Activated naive CD8-positive, alpha-beta T cell treated with anti-CD3 and anti-CD28 coated beads, Interleukin-2, amount 50 U/mL, for 24 hours (primary cell): ENCODE measurements at regions not wholly inside any gene's neighbourhood (a gene's known extent, or its start where the extent isn't known, plus 50 kb on each side); places are given as distances from the start of the nearest gene placed in this dataset.
A peak's percentile ranks its signal among the peaks of the same experiment; 100 is the strongest.

Source experiments
- ATAC-seq: fragments of 150-1000 bp; cut with Tn5 transposase; one replicate; pipeline ENCODE4 v1.10.0; 2021
- DNase-seq: peaks from one replicate; pipeline ENCODE4 v3.0.0; 2021
- H3K27ac Mint-ChIP-seq: one replicate; pipeline ENCODE4 v1.8.0; 2021; ENCODE audit warnings: mild to moderate bottlenecking, mixed read lengths
- H3K27me3 Mint-ChIP-seq: one replicate; pipeline ENCODE4 v1.8.0; 2021; ENCODE audit warnings: mixed read lengths
- H3K36me3 Mint-ChIP-seq: one replicate; pipeline ENCODE4 v1.8.0; 2021; ENCODE audit warnings: low read depth, mixed read lengths
- H3K4me1 Mint-ChIP-seq: one replicate; pipeline ENCODE4 v1.8.0; 2021; ENCODE audit warnings: mixed read lengths
- H3K4me3 Mint-ChIP-seq: one replicate; pipeline ENCODE4 v1.8.0; 2021; ENCODE audit warnings: mild to moderate bottlenecking, moderate library complexity, mixed read lengths
- H3K9me3 Mint-ChIP-seq: one replicate; pipeline ENCODE4 v1.8.0; 2021; ENCODE audit warnings: mixed read lengths

DNA sequence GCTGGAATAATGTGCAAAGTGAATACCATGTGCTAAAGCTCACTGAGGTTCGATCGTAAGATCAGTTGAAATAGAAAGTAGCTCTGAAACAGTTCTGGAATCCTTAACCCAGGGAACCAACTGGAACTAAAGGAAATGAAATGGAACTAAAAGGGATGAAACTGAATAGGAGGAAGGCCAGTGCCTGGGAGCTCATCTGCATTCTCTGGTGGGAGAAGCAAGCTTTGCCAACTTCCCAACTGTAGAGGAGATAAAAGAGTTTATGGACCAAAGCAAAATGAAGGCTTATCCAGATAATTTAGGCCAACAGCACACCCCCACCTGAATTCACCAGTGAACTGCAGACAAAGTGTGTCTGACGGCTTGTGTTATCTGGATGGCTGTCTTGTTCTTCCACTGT lies 188.6 kb upstream of the HABP2 start:
- Mint-ChIP-seq H3K27ac (no peak overlapping the region), H3K4me3 (no peak overlapping the region), H3K27me3 (peaks cover 2% of the 10 kb centered on the region), H3K36me3 (no peaks in the 10 kb centered on the region), H3K9me3 (peaks cover 5% of the 10 kb centered on the region), H3K4me1 (peaks cover 1% of the 10 kb centered on the region)
- DNase-seq, result no peak
- ATAC-seq, result no peak

DNA sequence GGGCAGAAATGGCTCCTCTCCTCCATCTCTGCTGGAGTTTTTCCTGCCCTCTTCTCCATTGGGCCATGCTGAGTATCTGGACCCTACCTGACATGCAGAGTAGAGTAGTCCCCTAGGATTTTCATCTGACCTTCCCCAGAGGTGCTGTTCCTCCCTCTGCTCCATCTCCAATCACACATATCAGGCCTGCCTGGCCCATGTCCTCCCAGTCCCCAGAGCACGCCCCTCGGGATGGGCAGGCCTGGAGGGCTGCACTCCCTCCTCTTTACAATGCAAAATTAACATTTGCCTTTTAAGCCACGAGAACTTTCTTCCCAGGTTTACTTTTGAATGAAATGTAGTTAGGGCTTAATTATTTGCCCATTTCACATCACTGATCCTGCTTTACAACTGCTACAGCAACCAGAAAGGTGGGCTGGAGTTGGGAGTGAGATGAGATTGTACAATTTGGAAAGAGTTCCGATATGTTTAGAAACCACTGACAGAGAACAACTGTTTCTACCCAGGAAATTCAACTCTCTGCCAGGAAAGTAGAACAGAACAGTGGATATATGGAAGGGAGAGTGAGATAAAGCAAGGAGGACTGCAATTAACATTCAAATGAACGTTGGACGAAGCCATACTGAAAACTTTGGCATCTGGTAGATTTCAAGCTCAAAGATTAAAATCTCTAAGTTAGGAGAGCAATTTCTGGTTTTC lies 184.0 kb upstream of the HABP2 start:
- no peaks in the 10 kb centered on the region for H3K27me3 Mint-ChIP-seq
- no peak overlapping the region for H3K4me3 Mint-ChIP-seq
- no peak for DNase-seq
- no peak for ATAC-seq
- H3K36me3 Mint-ChIP-seq, result no peaks in the 10 kb centered on the region
- H3K9me3 Mint-ChIP-seq, result peaks cover 5% of the 10 kb centered on the region
- H3K27ac Mint-ChIP-seq, result no peak overlapping the region
- H3K4me1 Mint-ChIP-seq, result no peaks in the 10 kb centered on the region

DNA sequence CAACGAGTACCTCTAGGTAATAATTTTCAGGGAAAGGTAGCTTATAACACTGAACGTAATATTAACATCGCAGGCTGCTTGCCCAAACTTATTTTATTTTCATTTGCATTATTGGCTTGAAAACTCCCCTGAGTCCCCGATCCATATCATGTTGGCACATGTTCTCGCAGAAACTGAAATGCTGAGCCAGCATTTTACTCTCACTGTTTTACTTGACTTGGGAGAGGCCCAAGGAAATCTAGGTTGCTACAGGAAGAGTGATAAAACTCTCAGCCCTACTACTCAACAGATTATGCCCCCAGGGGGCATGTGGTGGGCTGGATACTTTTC lies 183.5 kb upstream of the HABP2 start:
- H3K27me3 Mint-ChIP-seq, result no peaks in the 10 kb centered on the region
- ATAC-seq, result no peak

DNA sequence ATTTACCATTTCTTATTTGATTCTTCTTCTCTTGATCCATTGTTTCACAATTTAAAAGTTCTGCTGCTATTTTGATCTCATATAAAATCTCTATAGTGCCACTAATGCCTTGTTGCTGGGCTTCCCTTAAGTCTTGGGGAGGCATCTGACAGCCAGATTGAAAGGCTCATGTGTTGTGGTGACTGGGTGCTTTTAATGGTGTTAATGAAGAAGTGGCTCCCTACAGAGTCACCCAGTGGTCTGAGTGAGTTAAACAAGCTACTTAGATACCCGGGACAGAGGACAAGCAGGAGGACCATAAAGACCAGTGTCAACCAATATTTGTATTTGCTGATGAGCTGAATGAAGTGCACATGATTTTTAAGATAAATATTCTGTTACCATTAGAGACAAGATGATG lies 176.4 kb upstream of the HABP2 start:
- ATAC-seq (no peak), DNase-seq (no peak)
- H3K27ac Mint-ChIP-seq, result no peak overlapping the region
- H3K9me3 Mint-ChIP-seq, result no peaks in the 10 kb centered on the region
- H3K4me1 Mint-ChIP-seq, result peaks cover 4% of the 10 kb centered on the region
- no peaks in the 10 kb centered on the region for H3K27me3 Mint-ChIP-seq
- H3K36me3 Mint-ChIP-seq, result no peaks in the 10 kb centered on the region
- H3K4me3 Mint-ChIP-seq, result no peak overlapping the region

More for the DNA sequence above, 183.5 kb upstream of the HABP2 start:
- Mint-ChIP-seq H3K4me3 (no peak overlapping the region), H3K9me3 (peaks cover 5% of the 10 kb centered on the region), H3K4me1 (no peaks in the 10 kb centered on the region), H3K27ac (no peak overlapping the region), H3K36me3 (no peaks in the 10 kb centered on the region)
- no peak for DNase-seq

DNA sequence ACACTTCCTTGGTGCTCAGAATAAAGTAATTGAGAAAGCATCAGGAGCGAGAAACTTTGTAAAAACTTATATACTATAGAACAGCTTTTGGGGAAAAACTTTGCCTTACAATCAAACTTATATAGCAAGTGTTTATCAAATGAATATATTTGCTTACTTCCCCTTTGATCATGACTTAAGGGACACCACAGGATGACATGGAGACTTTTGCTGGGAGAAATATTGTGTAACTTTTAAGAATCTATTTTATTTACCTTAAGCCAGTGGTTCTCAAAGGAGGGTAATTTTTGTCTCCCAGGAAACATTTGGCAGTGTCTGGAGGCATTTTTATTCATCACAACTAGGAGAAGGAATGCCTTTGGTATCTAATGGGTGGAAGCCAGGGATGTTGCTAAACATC lies 173.8 kb upstream of the HABP2 start:
- H3K27me3 Mint-ChIP-seq, result no peaks in the 10 kb centered on the region
- no peak overlapping the region for H3K27ac Mint-ChIP-seq
- no peak for ATAC-seq
- H3K4me1 Mint-ChIP-seq, result peaks cover 17% of the 10 kb centered on the region
- H3K9me3 Mint-ChIP-seq, result no peaks in the 10 kb centered on the region
- no peak overlapping the region for H3K4me3 Mint-ChIP-seq
- no peak for DNase-seq
- H3K36me3 Mint-ChIP-seq, result no peaks in the 10 kb centered on the region

DNA sequence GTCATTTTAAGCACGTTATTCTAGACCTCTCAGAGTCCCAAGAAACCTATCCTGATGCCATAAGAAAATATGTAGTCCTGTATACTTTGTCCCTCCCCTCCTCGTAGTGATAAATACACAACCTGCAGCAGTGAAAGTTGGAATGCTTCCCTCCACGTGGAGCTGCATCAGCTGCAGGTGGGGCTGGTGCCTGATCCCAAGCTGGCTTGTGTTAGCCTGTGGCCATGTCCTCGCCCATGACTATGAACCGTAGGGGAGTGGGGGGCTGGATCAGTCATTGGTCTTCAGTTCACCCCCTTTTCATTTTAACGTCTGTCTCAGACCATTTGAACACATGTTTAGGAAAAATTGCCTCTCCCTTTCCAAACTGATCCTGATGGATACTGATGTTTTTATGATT lies 171.4 kb upstream of the HABP2 start:
- Mint-ChIP-seq H3K36me3 (no peaks in the 10 kb centered on the region), H3K27ac (no peak overlapping the region), H3K9me3 (no peaks in the 10 kb centered on the region), H3K27me3 (peaks cover 6% of the 10 kb centered on the region), H3K4me3 (peak overlapping the region; percentile 56), H3K4me1 (peaks cover 21% of the 10 kb centered on the region)
- no peak for ATAC-seq
- DNase-seq, result no peak

DNA sequence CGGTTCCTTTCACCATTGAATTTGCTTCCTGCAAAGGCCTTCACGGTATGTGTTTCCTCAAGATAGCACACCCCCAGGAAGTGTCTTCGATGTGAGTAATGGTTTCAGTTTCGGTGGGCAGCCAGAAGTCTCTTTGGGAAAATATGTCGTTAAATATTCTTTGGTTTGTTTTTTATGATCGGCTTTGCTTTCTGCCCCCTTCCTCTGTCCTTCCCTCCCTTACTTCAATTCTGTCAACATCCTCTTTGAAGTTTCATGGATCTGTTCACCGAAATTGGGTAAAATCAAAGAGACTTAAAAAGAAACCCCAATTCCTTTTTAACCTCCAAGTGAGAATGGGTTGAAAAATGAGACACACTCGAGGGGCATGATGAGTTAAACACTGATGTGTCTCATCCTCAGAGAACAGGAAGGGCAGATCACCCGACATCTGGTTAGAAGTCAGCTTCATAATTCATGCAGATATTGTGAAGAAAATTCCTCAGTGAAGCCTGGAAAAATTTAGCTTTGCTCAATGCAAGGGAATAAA lies 170.8 kb upstream of the HABP2 start:
- ATAC-seq, result no peak
- Mint-ChIP-seq H3K27me3 (peaks cover 6% of the 10 kb centered on the region), H3K9me3 (no peaks in the 10 kb centered on the region), H3K4me1 (peaks cover 21% of the 10 kb centered on the region), H3K4me3 (peak overlapping the region; percentile 56), H3K36me3 (no peaks in the 10 kb centered on the region), H3K27ac (peak overlapping the region; percentile 37)
- DNase-seq, result peak; percentile 10

DNA sequence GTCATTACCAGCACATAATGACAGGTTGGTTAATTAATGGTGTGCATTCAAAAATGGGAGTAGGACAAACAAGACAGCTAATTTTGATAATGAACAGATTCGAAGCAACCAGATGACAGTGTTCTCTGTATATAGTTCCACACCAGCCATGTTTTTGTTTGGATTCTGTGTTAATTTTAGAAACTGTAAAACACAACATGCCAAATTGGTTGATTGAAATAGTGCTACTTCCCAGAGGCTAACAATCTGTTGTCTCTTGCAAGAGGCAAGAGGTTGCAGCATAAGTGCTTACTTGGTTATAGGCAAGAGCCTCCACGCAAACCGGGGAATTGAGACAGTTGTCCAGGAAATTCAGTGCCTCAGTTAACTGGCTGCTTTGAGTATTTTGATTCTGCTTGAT lies 170.2 kb upstream of the HABP2 start:
- ATAC-seq, result no peak
- H3K36me3 Mint-ChIP-seq, result no peaks in the 10 kb centered on the region
- peaks cover 21% of the 10 kb centered on the region for H3K4me1 Mint-ChIP-seq
- H3K27me3 Mint-ChIP-seq, result peaks cover 6% of the 10 kb centered on the region
- no peak for DNase-seq
- H3K27ac Mint-ChIP-seq, result peak overlapping the region; percentile 48
- no peak overlapping the region for H3K4me3 Mint-ChIP-seq
- H3K9me3 Mint-ChIP-seq, result no peaks in the 10 kb centered on the region

DNA sequence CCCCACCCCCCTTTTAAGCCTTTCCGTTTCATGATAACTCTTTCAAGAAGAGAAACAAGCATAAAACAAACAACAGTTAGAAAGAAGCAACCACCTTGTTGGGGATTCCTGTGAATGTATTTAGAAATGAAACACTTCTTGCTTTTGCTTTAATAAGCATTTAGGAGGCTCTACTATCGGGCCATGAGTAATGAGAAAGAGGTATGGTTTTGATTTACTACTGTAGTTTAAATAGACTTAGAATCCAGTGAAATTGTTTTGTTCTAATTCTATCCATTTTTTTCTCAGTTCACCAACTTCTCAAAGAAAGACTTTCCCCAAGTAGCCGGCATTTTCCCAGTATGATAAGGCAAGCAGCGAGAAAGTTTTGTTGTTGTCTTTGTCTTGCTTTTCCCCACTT lies 168.7 kb upstream of the HABP2 start:
- H3K36me3 Mint-ChIP-seq, result no peaks in the 10 kb centered on the region
- peaks cover 21% of the 10 kb centered on the region for H3K4me1 Mint-ChIP-seq
- DNase-seq, result no peak
- no peak overlapping the region for H3K27ac Mint-ChIP-seq
- H3K27me3 Mint-ChIP-seq, result peaks cover 6% of the 10 kb centered on the region
- no peaks in the 10 kb centered on the region for H3K9me3 Mint-ChIP-seq
- no peak for ATAC-seq
- H3K4me3 Mint-ChIP-seq, result no peak overlapping the region

DNA sequence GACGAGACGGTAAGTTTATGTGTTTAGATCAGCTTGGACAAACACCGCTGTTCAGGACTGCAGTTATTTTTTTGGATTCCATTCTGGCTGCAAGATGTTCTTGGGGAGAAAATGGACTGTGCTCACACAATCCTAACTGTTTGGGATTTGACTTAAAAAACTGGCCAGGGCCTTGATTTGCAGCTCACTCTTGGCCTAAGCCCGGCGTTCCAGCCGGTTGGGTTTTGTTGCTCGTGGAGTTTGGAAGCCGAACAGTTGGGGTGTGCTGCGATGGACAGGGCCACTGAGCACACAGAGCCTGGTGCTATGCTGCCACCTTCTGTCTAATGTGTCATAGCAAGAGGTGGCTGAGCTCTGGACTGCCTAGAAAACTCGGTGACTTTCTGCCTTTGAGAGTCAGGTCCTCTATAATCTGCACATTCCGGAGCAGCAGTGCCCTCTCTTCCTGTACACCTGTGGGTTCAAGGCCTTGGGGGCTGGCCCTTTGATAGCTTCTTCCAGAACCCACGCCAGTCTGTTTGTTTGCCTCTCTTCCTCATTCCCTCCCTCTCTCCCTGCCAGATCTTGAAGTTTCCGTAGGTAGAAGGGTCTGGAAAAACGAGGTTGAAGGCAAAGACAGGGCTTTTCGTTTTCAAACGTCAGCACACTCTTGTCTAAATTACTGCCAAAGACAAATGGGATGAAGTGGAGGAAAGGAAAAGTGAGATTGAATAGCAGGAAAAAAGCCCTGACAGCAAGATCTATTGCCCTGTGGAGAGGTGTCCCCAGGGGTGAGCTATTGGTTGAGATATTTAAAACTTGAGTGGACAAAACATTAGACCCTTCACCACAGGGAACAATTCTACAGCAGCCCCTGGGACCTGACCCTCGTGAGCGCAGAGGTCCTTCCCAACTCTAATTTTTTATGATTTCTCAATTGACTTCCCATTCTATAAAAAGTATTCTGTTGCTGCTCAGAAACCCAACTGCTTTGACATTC lies 167.5 kb upstream of the HABP2 start:
- ATAC-seq, result peak; percentile 93
- Mint-ChIP-seq H3K4me3 (no peak overlapping the region), H3K27ac (no peak overlapping the region), H3K9me3 (no peaks in the 10 kb centered on the region), H3K27me3 (peaks cover 6% of the 10 kb centered on the region), H3K4me1 (peaks cover 21% of the 10 kb centered on the region), H3K36me3 (no peaks in the 10 kb centered on the region)
- DNase-seq, result peak; percentile 60

DNA sequence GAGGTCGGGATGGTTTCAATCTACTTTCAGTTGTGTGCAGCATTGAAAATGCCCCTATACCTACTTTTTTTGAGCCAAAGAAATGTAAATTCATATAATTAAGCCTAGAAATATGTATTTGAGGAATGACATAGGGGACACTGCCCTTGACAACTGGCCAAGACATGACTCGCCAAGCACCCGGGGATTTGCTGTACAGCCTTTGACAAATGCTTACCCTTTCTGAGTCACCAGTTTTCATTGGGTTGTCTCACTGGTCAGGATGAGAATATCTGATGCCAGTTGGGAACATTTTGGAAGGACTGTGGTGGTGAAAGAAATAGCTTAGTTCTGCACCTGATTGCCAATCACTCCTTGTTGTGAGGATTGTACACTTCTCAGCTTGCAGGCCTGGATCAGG lies 166.8 kb upstream of the HABP2 start:
- H3K27me3 Mint-ChIP-seq, result peaks cover 6% of the 10 kb centered on the region
- H3K27ac Mint-ChIP-seq, result no peak overlapping the region
- H3K9me3 Mint-ChIP-seq, result no peaks in the 10 kb centered on the region
- no peak for DNase-seq
- no peaks in the 10 kb centered on the region for H3K36me3 Mint-ChIP-seq
- H3K4me3 Mint-ChIP-seq, result no peak overlapping the region
- peaks cover 21% of the 10 kb centered on the region for H3K4me1 Mint-ChIP-seq
- no peak for ATAC-seq

DNA sequence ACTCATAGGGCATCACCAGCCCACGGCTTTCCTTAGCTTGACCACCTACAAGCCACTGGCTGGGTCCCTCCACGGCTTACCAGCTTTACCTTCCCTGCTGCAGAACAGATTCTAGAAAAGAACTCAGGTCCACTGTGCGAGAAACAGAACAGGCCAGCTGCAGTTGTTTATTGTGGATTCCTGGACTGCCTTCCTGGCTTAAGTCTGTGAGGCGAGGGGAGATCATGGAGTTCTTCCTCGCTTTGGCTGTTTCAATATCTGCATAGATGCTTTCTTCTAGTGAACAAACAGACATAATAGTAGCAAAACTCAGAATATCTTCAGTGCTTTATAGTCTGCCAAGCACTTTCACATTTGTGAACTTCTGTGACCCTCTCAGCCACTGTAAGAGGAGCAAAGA lies 162.9 kb upstream of the HABP2 start:
- no peak overlapping the region for H3K4me3 Mint-ChIP-seq
- no peak for ATAC-seq
- H3K9me3 Mint-ChIP-seq, result no peaks in the 10 kb centered on the region
- peaks cover 6% of the 10 kb centered on the region for H3K27me3 Mint-ChIP-seq
- no peak overlapping the region for H3K27ac Mint-ChIP-seq
- no peak for DNase-seq
- H3K4me1 Mint-ChIP-seq, result peaks cover 2% of the 10 kb centered on the region
- no peaks in the 10 kb centered on the region for H3K36me3 Mint-ChIP-seq

DNA sequence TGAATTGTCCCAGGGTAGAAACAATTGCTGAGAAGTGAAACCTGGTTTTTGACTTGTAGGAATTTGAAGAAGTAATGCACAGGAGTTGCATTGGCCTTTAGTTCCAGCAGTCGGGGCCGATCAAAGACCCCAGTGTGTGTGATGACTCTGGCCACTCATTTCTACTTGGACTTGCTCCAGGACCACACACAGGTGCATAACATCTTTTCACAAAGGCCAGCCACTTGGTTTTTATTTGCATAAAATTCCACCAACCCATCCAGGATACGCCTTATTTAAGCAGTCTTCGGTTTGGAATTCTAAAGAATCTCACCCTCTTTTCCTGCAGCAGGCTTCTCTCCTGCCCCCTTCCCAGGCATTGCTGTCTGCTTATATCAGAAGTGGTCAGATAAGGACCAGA lies 162.0 kb upstream of the HABP2 start:
- Mint-ChIP-seq H3K27me3 (no peaks in the 10 kb centered on the region), H3K4me3 (no peak overlapping the region), H3K9me3 (no peaks in the 10 kb centered on the region), H3K36me3 (no peaks in the 10 kb centered on the region), H3K4me1 (no peaks in the 10 kb centered on the region), H3K27ac (no peak overlapping the region)
- DNase-seq (no peak), ATAC-seq (no peak)

DNA sequence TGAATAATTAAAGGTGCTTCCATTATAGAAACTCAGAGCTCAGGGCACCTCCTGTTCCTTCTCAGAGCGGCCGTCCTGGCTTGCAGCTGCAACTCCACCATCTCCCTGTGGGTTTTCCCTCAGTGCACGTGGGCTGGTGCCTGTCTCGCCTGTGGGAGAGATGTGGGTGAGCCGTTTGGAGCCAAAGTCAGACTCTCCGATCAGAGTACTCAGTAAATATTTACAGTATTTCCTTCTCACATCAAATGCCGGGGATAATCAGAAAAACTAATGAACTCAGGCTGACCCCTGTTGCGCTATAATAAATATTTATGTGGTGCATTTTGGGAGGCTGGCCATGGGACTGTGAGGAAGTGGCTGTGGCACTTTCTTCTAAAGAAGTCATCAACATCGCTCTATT lies 155.8 kb upstream of the HABP2 start:
- no peaks in the 10 kb centered on the region for H3K9me3 Mint-ChIP-seq
- no peak overlapping the region for H3K4me3 Mint-ChIP-seq
- H3K27ac Mint-ChIP-seq, result peak overlapping the region; percentile 23
- H3K4me1 Mint-ChIP-seq, result no peaks in the 10 kb centered on the region
- H3K36me3 Mint-ChIP-seq, result no peaks in the 10 kb centered on the region
- ATAC-seq (no peak), DNase-seq (no peak)
- no peaks in the 10 kb centered on the region for H3K27me3 Mint-ChIP-seq

DNA sequence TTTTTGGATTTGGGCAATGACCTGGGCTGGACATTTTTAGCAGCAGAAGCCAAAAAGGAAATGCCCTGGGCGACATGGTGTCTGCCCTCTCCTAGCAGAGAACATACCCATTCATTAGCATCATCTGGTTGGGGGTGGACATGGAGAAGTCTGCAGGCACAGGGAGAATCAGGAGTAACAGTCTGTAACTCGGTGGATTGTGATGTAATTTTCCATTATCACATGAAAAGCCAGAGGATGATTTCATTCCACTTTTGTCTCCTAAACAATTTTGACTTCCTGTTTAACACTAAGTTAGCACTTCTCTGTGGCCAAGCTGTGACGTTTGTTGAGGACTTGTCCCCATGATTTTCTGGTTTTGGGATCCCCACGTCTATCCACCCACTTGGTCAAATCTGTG lies 153.8 kb upstream of the HABP2 start:
- no peak for ATAC-seq
- H3K36me3 Mint-ChIP-seq, result no peaks in the 10 kb centered on the region

More for the DNA sequence above, 153.8 kb upstream of the HABP2 start:
- Mint-ChIP-seq H3K4me1 (no peaks in the 10 kb centered on the region), H3K9me3 (no peaks in the 10 kb centered on the region), H3K4me3 (no peak overlapping the region), H3K27ac (no peak overlapping the region), H3K27me3 (no peaks in the 10 kb centered on the region)
- no peak for DNase-seq
